GM23338 (cell line): ENCODE measurements at regions not wholly inside any gene's neighbourhood (a gene's known extent, or its start where the extent isn't known, plus 50 kb on each side); places are given as distances from the start of the nearest gene placed in this dataset.
"Not testable (repeated sequence)": the region's sequence is repeated elsewhere in the genome, so short reads cannot be mapped to it uniquely, and the experiment has no call there.

Experiments used
- ZNF331 ChIP-seq: fragments of 250-450 bp; sonication (Bioruptor Pico); IDR thresholded peaks from 2 replicates; pipeline ENCODE4 v1.5.0; 2020; ENCODE audit warnings: low read depth, mild to moderate bottlenecking, moderate library complexity
- TF ChIP-seq, protein P1 (sequence below), 2 experiments: fragments of 200-600 bp in 1 of 2; sonication (generic) in 1 of 2; conservative IDR thresholded peaks; 2 replicates each; pipeline versions ENCODE4 v1.5.1 to v1.6.1; 2016 to 2017; ENCODE audit warnings: antibody characterized with exemption in 2 of 2, low read depth in 2 of 2, mild to moderate bottlenecking in 2 of 2, moderate library complexity in 1 of 2

DNA sequence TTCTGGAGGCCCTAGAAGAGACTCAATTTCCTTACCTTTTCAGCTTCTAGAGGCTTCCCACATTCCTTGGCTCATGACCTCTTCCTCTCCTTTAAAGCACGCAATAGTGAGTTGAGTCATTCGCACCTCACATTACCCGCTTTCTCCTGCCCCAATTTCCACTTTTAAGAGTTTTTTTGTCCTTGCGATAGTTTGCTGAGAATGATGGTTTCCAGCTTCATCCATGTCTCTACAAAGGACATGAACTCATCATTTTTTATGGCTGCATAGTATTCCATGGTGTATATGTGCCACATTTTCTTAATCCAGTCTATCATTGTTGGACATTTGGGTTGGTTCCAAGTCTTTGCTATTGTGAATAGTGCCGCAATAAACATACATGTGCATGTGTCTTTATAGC lies 284.5 kb upstream of the POF1B start:
- TF ChIP-seq, protein P1, sequence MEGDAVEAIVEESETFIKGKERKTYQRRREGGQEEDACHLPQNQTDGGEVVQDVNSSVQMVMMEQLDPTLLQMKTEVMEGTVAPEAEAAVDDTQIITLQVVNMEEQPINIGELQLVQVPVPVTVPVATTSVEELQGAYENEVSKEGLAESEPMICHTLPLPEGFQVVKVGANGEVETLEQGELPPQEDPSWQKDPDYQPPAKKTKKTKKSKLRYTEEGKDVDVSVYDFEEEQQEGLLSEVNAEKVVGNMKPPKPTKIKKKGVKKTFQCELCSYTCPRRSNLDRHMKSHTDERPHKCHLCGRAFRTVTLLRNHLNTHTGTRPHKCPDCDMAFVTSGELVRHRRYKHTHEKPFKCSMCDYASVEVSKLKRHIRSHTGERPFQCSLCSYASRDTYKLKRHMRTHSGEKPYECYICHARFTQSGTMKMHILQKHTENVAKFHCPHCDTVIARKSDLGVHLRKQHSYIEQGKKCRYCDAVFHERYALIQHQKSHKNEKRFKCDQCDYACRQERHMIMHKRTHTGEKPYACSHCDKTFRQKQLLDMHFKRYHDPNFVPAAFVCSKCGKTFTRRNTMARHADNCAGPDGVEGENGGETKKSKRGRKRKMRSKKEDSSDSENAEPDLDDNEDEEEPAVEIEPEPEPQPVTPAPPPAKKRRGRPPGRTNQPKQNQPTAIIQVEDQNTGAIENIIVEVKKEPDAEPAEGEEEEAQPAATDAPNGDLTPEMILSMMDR (conservative IDR thresholded peaks at IDR 0.05; ENCODE audit: low read depth in 2 of 2) = not testable (repeated sequence)
- not testable (repeated sequence) for TF ChIP-seq ZNF331 (CRISPR knock-in tag)
